ENCODE measurements at regions not wholly inside any gene's neighbourhood (a gene's known extent, or its start where the extent isn't known, plus 50 kb on each side); places are given as distances from the start of the nearest gene placed in this dataset.
A peak's percentile ranks its signal among the peaks of the same experiment; 100 is the strongest.

DNA sequence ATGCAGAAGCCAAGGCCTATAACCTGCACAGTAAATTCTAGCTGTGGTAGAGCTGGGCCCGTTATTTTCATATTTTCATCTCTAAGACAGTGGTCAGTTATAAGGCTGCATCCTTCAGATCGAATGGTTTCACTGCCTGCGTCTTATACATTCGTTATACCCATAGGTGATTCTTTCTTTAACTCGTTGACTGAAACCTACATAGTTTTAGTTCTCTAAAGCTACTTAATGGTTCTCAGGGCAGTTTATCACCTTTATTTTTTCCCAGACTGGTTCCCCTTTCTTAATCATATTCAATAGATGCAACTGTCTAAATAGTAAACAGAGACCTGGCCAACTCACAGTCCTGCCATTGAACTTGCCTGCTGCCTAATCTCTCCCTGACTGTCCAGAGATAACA is 615.3 kb upstream of the SLITRK1 start:
- Mint-ChIP-seq H3K36me3 (no peaks in the 10 kb centered on the region), H3K27me3 (no peaks in the 10 kb centered on the region), H3K4me1 (no peaks in the 10 kb centered on the region), H3K9me3 (peaks cover 1 to 4% of the 10 kb centered on the region in 2 donors), H3K27ac (no peak overlapping the region), H3K4me3 (no peak overlapping the region)
- ATAC-seq (replicated peaks) (no peak), DNase-seq (no peak)

DNA sequence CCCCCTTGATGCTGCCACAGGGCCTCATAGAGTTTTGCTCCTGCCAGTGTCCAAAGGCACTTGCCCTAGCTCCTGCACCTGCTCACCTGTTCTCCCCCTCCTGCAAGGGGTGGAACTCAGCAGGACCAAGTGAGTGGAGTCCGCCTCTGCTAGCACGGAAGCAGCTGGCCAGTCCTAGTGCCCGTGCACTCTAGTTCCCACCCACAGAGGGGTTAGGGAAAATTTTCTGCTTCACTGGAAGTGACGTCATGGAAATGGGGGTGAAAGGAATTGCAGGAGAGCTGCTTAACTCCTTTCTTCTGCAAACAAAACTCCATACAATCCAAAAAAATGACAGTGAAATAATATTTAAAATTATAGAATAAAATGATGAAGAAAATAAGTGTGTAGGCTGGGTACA is 609.7 kb upstream of the SLITRK1 start:
- no peaks in the 10 kb centered on the region for H3K27me3 Mint-ChIP-seq
- peaks cover 0 to 1% of the 10 kb centered on the region in 2 donors for H3K9me3 Mint-ChIP-seq
- H3K4me3 Mint-ChIP-seq = no peak overlapping the region
- no peaks in the 10 kb centered on the region for H3K4me1 Mint-ChIP-seq
- DNase-seq (no peak), ATAC-seq (replicated peaks) (no peak)
- no peaks in the 10 kb centered on the region for H3K36me3 Mint-ChIP-seq
- no peak overlapping the region for H3K27ac Mint-ChIP-seq

DNA sequence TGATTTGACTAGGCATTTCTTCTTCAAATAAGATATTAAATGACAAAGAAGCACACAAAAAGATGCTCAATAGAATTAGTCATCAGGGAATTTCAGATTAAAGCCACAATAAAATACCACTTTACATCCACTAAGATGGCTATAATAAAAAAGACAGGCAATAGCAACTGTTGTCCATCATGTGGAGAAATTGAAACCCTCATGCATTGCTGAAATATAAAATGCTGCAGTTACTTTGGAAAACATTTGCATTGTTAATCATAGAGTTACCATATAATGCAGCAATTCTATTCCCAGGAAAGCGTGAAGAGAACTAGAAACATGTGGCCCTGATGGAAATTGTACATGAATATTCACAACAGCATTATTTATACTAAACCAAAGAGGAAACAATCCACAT is 605.5 kb upstream of the SLITRK1 start:
- Mint-ChIP-seq H3K27me3 (no peaks in the 10 kb centered on the region), H3K27ac (no peak overlapping the region), H3K4me1 (no peaks in the 10 kb centered on the region), H3K36me3 (no peaks in the 10 kb centered on the region), H3K4me3 (no peak overlapping the region), H3K9me3 (peaks cover 0 to 1% of the 10 kb centered on the region in 2 donors)
- no peak for ATAC-seq (replicated peaks)
- DNase-seq = no peak

DNA sequence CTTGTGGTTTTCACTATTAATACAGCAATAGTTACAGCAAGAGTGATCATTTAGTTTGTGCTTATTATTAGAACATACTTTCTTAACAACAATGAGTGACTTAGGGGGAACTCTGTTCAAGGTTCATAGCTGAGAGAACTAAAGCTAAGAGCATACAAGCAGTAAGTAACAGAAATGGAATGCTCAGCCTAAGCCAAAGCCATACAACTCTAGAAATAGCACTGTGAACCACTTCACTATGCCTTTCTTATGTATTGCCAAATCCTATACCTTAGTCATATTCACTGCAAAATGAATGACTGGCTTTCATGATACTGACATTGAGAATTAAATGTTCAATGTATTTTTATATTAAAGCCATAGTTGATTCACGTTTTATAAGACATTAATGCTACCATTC is 599.7 kb upstream of the SLITRK1 start:
- Mint-ChIP-seq H3K4me1 (no peaks in the 10 kb centered on the region), H3K36me3 (no peaks in the 10 kb centered on the region), H3K4me3 (no peak overlapping the region), H3K27me3 (no peaks in the 10 kb centered on the region), H3K9me3 (peaks cover 0 to 1% of the 10 kb centered on the region in 2 donors), H3K27ac (no peak overlapping the region)
- ATAC-seq (replicated peaks) (no peak), DNase-seq (no peak)

DNA sequence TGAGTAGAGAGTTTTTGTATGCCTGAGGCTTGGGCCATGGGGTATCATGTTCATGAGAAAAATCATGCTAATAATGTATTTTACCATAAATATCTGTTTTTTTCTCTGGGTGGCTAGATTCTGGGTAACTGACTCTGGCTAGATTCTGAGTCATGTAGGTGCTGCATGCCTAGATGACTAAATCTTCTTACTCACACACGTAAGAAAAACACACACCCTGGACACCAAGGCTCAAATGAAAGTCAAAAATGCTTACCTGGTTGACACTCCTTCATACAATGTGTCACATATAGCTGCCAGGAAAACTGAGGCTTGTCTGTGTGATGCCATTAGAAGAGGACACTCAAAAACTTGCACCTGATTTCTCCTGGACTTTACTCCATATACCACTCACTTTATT is 597.4 kb upstream of the SLITRK1 start:
- H3K27me3 Mint-ChIP-seq = no peaks in the 10 kb centered on the region
- DNase-seq (no peak), ATAC-seq (replicated peaks) (no peak)
- no peaks in the 10 kb centered on the region for H3K36me3 Mint-ChIP-seq
- peaks cover 0 to 1% of the 10 kb centered on the region in 2 donors for H3K9me3 Mint-ChIP-seq
- H3K4me1 Mint-ChIP-seq = no peaks in the 10 kb centered on the region
- no peak overlapping the region for H3K27ac Mint-ChIP-seq
- no peak overlapping the region for H3K4me3 Mint-ChIP-seq

DNA sequence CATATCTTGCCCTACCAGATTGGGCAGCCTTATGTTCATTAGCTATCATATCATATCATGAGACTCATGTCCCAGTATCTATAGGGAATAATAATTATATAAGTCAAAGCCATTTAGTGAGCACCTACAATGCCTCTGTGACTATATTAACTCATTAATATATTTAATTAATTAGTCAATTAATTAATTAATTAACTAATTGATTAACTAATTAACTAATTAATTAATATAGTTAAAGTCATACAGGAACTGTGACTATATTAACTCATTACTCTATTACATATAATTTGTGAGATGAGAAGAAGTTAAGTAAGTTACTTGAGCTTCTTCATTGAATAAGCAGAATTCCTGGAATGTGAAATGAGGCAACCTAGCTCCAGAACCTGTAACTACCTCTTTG is 588.3 kb upstream of the SLITRK1 start:
- H3K4me3 Mint-ChIP-seq = no peak overlapping the region
- no peaks in the 10 kb centered on the region for H3K4me1 Mint-ChIP-seq
- ATAC-seq (replicated peaks) (no peak), DNase-seq (no peak)
- no peaks in the 10 kb centered on the region for H3K27me3 Mint-ChIP-seq
- no peak overlapping the region for H3K27ac Mint-ChIP-seq
- H3K36me3 Mint-ChIP-seq = no peaks in the 10 kb centered on the region
- peaks cover 0 to 6% of the 10 kb centered on the region in 2 donors for H3K9me3 Mint-ChIP-seq

DNA sequence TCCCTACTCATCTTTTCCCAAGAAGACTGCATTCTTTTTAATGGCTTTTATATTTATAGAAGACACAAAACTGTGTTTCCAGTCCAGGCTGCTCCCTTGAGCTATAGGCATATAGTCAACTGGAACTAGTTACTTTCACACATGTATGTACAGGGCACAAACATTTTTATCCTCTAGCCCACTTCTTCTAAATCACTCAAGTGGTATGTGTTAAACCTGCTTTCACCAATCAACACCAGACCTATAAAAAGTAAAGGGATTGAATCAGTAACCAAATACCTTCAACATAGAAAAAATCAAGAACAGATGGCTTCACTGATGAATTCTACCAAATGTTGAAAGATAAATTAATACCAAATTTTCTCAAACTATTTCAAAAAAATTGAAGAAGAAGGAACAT is 584.2 kb upstream of the SLITRK1 start:
- Mint-ChIP-seq H3K27me3 (no peaks in the 10 kb centered on the region), H3K36me3 (no peaks in the 10 kb centered on the region), H3K4me3 (no peak overlapping the region), H3K27ac (no peak overlapping the region), H3K9me3 (peaks cover 6 to 10% of the 10 kb centered on the region in 2 donors), H3K4me1 (no peaks in the 10 kb centered on the region)
- ATAC-seq (replicated peaks) = no peak
- no peak for DNase-seq

DNA sequence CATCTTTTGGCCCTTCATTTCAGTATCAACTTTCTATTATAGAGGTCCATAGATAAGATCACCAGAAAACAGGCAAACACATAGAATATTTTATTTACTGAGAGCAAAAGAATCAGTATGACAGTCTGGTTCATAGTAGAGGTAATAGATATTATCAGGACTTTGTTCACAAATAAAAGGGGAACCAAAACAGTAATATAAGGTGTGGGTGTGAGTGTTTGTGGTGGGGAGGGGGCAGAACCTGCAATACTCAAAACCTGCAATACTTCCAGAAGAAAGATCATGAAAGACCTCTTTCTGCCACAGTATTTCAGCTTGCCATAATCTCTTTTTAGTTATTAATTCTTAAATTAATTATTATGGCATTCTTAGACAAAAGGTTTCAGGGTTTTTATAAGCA is 578.7 kb upstream of the SLITRK1 start:
- ATAC-seq (replicated peaks) = no peak
- no peak for DNase-seq
- Mint-ChIP-seq H3K36me3 (no peaks in the 10 kb centered on the region), H3K27ac (no peak overlapping the region), H3K4me1 (no peaks in the 10 kb centered on the region), H3K27me3 (no peaks in the 10 kb centered on the region), H3K9me3 (peaks cover 10% of the 10 kb centered on the region in 2 donors), H3K4me3 (no peak overlapping the region)

DNA sequence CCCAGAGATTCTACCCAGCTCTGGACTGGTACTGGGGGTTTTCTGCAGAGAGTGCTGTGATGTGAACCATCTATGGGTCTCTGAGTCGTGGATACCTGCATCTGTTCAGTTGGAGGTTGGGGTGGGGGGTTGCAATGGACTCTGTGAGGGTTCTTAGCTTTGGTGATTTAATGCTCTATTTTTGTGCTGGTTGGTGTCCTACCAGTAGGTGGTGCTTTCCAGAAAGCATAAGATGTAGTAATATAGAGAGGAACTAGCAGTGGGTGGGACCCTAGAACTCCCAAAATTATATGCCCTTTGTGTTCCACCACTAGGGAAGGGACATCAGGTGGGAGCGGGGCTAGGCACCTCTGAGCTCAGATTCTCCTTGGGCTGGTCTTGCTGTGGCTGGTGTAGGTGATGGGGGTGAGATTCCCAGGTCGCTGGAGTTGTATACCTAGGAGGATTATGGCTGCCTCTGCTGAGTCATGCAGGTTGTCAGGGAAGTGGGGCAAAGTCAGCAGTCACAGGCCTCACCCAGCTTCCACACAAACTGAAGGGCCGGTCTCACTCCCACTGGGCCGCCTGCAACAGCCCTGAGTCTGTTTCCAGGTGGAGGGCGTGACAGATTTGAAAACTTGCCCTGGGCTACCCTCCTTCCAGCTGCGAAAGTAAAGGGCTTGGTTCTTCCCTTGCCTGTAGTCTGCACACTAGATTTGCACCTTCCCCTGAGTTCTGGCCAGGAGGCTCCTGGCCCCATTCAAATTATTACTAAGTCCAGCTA is 573.0 kb upstream of the SLITRK1 start:
- ATAC-seq (replicated peaks) = no peak
- no peak overlapping the region for H3K4me3 Mint-ChIP-seq
- no peaks in the 10 kb centered on the region for H3K27me3 Mint-ChIP-seq
- H3K9me3 Mint-ChIP-seq = peaks cover 3 to 14% of the 10 kb centered on the region in 2 donors
- no peak for DNase-seq
- no peaks in the 10 kb centered on the region for H3K36me3 Mint-ChIP-seq
- H3K4me1 Mint-ChIP-seq = no peaks in the 10 kb centered on the region
- H3K27ac Mint-ChIP-seq = no peak overlapping the region

DNA sequence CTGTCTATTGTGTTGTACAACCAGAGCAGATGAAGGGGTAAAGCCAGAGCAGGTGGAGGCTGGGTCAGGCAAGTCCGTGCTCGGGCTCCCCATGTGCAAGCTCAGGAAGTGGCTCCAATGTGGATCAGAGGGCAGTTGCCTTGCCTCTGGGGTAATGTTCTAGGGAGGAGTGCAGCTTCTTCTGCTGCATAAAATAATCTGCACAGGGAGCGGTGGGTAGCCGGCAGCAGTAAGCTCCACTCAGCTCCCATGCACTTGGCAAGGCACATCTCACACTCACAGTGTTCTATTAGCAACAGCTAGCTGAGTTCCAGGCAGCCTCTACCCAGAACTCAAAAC is 565.3 kb upstream of the SLITRK1 start:
- Mint-ChIP-seq H3K4me1 (no peaks in the 10 kb centered on the region), H3K4me3 (no peak overlapping the region)

DNA sequence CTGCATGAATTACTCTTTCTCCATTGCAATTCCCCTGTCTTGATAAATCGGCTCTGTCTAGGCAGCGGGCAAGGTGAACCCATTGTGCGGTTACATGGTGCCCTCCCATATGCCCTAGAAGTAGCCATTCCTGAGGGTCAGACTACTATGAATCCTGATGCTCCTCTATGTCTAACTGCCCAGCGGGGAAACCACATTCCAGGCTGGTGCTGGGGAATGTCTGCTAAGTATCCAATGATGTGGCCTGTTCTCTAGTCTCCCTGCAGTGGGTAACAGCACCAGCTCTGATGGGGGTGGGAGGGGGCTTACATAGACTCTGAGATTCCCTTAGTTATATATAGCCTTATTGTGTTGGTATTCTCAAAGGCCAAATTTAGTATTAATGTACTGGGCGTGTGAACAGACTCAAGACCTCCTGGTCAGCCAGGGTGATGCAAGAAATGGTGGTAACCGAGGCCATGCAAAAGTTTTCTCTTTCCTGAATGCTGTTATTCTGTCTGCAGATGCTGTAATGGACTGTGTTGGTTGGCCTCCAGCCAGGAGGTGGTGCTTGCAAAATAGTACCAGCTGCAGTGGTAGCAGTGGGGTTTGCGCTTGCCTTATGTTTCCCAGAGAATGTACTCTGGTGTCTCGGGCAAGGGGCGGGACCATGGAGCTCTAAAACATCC is 564.8 kb upstream of the SLITRK1 start:
- Mint-ChIP-seq H3K9me3 (peaks cover 4 to 5% of the 10 kb centered on the region in 2 donors), H3K27ac (no peak overlapping the region), H3K27me3 (no peaks in the 10 kb centered on the region), H3K4me1 (no peaks in the 10 kb centered on the region), H3K4me3 (no peak overlapping the region), H3K36me3 (no peaks in the 10 kb centered on the region)
- ATAC-seq (replicated peaks) = no peak
- DNase-seq = no peak

More for the DNA sequence above, 565.3 kb upstream of the SLITRK1 start:
- Mint-ChIP-seq H3K27ac (no peak overlapping the region), H3K27me3 (no peaks in the 10 kb centered on the region), H3K36me3 (no peaks in the 10 kb centered on the region), H3K9me3 (peaks cover 6% of the 10 kb centered on the region in 2 donors)
- ATAC-seq (replicated peaks) (peak in 1 of 2 donors; percentile 19), DNase-seq (no peak)

DNA sequence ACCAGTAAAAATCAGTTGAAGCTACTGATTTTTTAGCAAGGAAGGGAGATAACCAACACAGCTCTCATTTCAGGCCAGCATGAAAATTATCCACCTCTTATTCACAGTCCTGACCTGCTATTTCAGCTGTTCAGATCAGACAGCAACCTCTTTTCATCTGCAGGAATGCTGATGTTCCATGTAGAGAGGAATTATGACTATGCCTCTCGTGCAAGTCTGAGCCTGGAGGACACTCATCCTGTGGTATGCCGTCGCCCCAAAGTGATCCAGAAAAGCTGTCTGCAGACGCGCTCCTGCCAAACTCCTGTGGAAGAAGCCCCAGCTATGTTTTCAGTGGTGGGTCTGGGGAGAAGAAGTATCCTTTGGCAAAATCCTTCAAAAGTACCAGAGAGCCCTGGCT is 563.5 kb upstream of the SLITRK1 start:
- no peak for DNase-seq
- Mint-ChIP-seq H3K4me1 (no peaks in the 10 kb centered on the region), H3K4me3 (no peak overlapping the region)

DNA sequence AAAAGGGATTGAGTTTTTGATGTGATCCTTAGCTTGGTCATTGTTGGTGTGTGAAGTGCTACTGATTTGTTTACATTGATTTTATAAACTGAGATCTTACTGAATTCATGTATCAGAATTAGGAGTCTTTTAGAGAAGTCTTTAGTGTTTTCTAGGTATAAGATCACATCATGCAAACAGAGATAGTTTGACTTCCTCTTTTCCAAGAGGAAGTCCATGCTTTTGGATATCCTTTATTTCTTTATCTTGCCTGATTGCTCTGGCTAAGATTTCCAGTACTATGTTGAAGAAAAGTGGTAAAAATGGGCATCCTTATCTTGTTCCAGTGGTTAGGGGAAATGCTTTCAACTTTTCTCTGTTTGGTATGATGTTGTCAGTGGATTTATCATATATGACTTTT is 561.2 kb upstream of the SLITRK1 start:
- no peak overlapping the region for H3K4me3 Mint-ChIP-seq
- H3K27me3 Mint-ChIP-seq = no peaks in the 10 kb centered on the region
- H3K4me1 Mint-ChIP-seq = no peaks in the 10 kb centered on the region
- no peaks in the 10 kb centered on the region for H3K36me3 Mint-ChIP-seq
- no peak overlapping the region for H3K27ac Mint-ChIP-seq
- peaks cover 4 to 5% of the 10 kb centered on the region in 2 donors for H3K9me3 Mint-ChIP-seq
- no peak for ATAC-seq (replicated peaks)
- DNase-seq = no peak

More for the DNA sequence above, 563.5 kb upstream of the SLITRK1 start:
- Mint-ChIP-seq H3K36me3 (no peaks in the 10 kb centered on the region), H3K27ac (no peak overlapping the region), H3K27me3 (no peaks in the 10 kb centered on the region), H3K9me3 (peaks cover 4 to 5% of the 10 kb centered on the region in 2 donors)
- no peak for ATAC-seq (replicated peaks)

DNA sequence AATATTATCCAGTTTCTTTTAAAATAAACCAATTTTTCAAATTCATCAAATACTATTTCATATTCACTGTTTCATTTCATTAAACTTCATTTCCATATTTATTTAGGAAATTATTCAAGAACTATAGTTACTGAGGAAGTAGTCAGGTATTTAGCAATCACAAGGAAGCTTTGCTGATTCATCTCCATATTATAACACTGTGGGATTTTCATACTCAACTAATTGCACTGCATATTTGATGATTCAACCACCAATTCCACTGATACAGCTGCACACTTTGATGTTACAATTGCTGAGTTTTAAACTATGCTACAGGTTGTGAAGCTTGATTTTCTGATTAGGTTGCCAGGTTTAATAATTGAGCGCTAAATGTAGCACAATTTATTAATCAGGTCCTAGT is 556.8 kb upstream of the SLITRK1 start:
- Mint-ChIP-seq H3K27ac (no peak overlapping the region), H3K36me3 (no peaks in the 10 kb centered on the region), H3K4me3 (no peak overlapping the region), H3K4me1 (no peaks in the 10 kb centered on the region), H3K9me3 (peaks cover 0 to 2% of the 10 kb centered on the region in 2 donors), H3K27me3 (no peaks in the 10 kb centered on the region)
- ATAC-seq (replicated peaks) (no peak), DNase-seq (no peak)

DNA sequence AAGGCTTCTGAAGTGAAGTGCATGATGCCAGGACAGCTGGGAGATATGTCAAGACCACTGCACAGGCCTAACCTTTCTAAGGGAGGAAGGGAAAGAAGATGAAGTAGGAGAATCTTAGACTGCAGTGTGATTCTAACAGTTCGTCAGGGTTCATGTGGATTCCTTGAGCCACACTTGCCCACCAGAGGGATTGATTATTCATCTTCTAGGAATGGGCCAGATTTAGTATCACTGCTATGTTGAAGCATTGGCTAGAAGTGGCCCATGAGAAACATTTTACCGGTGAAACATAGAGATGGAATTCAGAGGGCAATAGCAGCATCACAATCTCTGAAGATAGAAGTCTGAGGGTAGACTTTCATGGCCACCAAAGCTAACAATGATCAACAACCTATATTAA is 550.8 kb upstream of the SLITRK1 start:
- no peak for DNase-seq
- H3K9me3 Mint-ChIP-seq = peaks cover 0 to 1% of the 10 kb centered on the region in 2 donors
- no peaks in the 10 kb centered on the region for H3K36me3 Mint-ChIP-seq
- H3K27ac Mint-ChIP-seq = no peak overlapping the region
- no peaks in the 10 kb centered on the region for H3K4me1 Mint-ChIP-seq
- ATAC-seq (replicated peaks) = no peak
- no peak overlapping the region for H3K4me3 Mint-ChIP-seq
- no peaks in the 10 kb centered on the region for H3K27me3 Mint-ChIP-seq

Measured in stimulated activated naive B cell treated with anti-CD40 and anti-IgM and Interleukin-4, amounts not matched to agents 10 μg/mL and 1 μg/mL and 100 μg/mL, for 72 hours (primary cell).